A673 (cell line): ENCODE measurements at regions not wholly inside any gene's neighbourhood (a gene's known extent, or its start where the extent isn't known, plus 50 kb on each side); places are given as distances from the start of the nearest gene placed in this dataset.

ENCODE experiments used
- EZH2 ChIP-seq: fragments of 200-600 bp; sonication (generic); IDR thresholded peaks from 2 replicates; pipeline ENCODE4 v1.6.1; 2017; ENCODE audit warnings: borderline replicate concordance, low read depth, mild to moderate bottlenecking, mixed read lengths, antibody characterized with exemption, low read length; ENCODE audit not compliant: poor library complexity, severe bottlenecking
- TF ChIP-seq, protein P1 (sequence below): fragments of 300-800, 200-600 bp; sonication (generic); conservative IDR thresholded peaks from 2 replicates; pipeline ENCODE4 v1.5.1; 2017; ENCODE audit warnings: low read depth, mild to moderate bottlenecking, antibody characterized with exemption, low read length, moderate library complexity, mixed read lengths

DNA sequence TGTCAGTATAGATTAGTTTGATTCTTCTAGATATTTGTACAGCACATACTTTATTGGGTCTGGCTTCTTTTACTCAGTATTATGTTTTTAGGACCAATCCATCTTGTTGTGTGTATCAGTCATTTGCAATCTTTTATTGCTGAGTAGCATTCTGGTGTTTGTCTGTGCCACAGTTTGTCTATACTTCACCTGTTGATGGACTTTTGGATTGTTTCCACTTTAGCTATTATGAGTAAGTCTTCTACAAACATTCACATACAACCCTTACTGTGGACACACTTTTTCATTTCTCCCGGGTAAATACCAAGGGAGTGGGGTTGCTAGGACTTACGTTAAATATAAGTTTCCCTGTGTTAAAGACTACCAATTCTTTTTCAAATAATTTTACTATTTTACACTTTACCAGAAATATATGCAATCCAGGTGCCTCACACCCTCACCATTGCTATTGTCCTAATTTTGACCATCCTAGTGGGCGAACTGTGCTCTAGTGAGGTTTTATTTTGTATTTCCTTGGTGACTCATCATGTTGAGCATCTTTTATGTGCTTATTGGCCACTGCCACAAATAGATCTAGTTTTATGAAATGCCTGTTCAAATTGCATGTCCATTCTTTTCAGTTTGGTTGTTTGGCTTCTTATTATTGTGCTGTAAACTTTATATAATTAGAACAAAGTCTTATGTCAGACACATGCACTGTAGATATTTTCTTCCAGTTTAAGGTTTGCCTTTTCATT is 304.7 kb upstream of the TMTC1 start:
- TF ChIP-seq EZH2 = no peak
- TF ChIP-seq, protein P1, sequence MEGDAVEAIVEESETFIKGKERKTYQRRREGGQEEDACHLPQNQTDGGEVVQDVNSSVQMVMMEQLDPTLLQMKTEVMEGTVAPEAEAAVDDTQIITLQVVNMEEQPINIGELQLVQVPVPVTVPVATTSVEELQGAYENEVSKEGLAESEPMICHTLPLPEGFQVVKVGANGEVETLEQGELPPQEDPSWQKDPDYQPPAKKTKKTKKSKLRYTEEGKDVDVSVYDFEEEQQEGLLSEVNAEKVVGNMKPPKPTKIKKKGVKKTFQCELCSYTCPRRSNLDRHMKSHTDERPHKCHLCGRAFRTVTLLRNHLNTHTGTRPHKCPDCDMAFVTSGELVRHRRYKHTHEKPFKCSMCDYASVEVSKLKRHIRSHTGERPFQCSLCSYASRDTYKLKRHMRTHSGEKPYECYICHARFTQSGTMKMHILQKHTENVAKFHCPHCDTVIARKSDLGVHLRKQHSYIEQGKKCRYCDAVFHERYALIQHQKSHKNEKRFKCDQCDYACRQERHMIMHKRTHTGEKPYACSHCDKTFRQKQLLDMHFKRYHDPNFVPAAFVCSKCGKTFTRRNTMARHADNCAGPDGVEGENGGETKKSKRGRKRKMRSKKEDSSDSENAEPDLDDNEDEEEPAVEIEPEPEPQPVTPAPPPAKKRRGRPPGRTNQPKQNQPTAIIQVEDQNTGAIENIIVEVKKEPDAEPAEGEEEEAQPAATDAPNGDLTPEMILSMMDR = no peak
